ENCODE measurements at regions not wholly inside any gene's neighbourhood (a gene's known extent, or its start where the extent isn't known, plus 50 kb on each side); places are given as distances from the start of the nearest gene placed in this dataset.
"Not testable (repeated sequence)": the region's sequence is repeated elsewhere in the genome, so short reads cannot be mapped to it uniquely, and the experiment has no call there.

DNA sequence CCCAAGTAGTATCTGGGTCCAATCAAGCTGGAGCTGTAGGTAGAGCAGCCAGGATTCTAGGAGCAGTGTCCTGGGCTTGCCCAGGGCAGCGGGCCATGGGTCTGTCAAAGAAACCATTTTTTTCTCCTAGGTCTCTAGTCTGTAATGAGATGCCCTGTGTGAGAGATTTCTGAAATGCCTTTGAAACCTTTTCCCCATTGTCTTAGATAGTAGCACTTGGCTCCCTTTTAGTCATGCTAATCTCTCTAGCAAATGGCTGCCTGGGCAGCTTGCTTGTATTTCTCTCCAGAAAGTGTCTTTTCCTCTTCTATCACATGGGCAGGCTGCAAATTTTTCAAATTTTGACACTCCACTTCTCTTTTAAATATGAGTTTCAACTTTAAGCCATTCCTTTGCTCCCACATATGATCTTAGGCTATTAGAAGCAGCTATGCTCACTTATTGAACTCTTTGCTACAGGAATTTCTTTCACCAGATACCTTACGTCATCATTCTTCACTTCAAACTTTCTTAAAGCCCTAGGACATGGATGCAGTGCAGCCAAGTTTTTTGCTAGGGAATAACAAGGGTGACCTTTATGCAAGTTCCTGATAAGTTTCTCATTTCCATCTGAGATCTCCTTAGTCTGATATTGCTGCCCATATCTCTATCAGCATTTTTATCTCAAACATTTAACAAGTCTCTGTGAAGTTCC lies 890.2 kb upstream of the VRK2 start:
- no peak for DNase-seq

DNA sequence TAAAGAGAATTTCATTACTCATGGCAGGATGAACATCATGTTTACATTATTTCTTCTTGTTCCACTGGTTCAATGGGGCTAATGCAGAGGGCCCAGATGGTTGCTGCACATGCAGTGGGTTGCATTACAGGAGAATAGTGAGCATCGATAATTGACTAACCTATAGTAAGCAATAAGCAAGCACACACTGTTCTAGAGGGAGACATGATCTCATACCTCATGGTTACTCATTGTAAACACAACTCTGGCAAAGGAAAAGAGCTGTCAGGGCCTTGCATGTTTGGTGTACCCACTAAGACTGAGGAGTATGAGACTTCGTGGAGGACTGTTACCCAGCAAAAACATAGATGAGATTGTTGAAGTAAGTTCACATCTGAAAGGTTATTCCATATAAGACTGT lies 885.6 kb upstream of the VRK2 start:
- DNase-seq, result no peak

DNA sequence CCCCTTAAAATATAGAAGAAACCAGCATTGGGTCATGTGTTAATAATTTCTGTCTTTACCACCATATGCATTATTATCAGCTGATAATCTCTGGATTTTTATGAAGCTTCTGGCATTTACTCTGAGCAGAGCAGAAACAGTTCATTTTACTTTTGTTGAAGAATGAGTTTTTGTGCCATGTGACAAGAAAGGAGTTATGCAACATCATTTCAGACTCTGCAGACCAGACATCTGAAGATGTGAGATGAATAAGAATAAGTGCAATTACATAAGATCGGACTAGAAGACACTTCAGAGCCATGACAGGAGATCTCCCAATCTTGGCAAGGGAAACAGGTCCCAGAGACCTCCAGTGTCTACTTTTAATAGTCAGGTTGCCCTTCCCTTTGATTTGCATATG lies 869.4 kb upstream of the VRK2 start:
- no peak for DNase-seq

DNA sequence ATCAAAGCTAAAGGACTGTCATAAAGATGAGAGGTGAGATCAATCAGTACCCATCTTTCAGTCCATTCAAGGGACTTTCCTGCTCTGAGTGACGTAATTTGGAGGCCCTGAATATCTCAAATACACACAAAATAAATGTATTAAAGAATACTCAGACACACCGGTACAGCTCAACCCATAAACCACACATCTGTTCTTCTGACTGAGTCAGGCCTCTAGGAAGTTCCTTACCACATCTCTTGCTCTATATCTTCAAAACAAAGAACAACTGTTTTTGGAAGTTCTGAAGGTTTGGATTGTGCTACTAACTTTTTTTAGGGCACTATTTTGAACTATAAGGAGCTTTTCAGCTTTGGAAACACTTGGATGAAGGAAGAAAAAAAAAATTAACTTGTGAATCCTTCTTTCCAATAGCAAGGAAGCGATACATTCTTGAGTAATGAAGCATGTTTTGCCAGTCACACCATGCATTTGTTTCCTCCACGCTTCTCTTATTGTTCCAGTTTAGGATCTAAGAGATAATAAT lies 866.5 kb upstream of the VRK2 start:
- no peak for DNase-seq

DNA sequence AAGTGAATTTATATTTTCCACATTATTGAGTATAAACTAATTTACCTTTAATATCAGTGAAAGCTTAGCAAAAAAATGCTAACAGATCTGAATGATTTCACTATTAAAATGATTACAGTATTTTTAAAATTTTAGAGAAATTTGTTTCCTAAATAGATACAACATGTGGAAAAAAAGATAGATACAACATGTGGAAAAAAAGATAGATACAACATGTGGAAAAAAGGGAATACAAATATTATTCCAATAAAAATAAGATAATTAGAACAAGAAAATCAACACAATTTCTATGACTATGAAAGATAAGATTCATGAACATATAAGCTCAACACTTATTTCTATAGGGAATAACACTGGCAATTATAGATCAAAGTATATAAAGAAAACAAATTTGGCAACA lies 865.9 kb upstream of the VRK2 start:
- DNase-seq, result no peak

DNA sequence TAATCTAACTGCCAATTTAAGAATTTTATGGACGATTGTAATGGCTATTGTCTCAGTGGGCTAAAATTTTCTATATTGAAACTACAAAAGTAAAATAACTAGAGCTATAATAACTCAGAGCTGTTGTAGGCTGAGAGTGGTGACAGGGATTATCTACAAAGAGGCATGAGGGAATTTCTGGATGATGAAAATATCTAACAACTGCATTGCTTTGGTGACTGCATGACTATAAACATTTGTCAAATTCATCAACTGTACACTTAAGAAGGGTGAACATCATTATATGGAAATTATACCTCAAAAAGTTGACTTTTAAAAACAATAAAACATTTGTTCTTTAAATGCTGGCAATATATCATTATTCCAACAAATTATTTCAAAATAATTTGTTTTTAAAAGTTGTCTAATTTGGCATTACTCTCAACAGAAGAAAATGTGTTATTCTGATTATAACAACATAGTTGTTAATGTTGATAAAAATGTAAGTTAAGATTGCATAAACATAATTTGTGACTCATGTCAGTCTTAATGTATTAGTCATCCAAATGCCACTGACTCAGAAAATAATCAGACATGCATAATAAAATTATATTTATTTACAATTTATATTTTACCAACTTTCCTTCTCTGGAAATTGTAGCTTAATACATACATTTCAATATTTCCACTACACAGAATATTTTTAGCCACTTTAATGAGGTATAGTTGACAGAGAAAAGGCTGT lies 865.1 kb upstream of the VRK2 start:
- no peak for DNase-seq

DNA sequence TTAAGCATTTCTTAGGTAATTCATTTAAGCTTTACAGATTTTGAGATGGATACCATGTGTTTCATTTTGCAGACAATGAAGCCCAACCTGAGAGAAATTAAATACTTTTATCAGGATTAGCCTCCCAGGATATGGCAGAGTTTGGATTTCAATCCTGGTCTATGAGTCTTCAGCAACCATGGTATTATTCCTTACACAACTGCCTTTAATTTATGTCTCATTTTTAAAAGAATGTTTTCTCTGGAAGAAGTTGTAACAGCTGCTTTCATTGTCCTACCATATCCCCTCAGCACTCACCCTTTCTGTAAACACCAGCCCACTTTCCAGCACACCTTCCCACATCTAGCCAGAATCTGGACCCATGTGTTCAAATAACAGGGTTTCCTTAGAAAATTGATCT lies 863.7 kb upstream of the VRK2 start:
- no peak for DNase-seq

DNA sequence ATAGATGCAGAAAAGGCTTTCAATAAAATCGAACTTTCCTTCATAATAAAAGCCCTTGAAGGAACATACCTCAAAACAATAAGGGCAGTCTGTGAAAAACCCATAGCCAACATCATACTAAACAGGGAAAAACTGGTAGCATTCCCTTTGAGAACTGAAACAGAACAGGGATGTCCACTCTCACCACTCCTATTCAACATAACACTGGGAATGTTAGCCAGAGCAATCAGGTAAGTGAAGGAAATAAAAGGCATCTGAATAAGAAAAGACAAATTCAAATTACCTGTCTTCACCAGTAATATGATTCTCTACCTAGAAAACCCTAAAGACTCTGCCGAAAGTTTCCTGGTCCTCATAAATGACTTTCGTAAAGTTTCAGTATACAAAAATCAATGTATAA lies 861.0 kb upstream of the VRK2 start:
- DNase-seq, result no peak

DNA sequence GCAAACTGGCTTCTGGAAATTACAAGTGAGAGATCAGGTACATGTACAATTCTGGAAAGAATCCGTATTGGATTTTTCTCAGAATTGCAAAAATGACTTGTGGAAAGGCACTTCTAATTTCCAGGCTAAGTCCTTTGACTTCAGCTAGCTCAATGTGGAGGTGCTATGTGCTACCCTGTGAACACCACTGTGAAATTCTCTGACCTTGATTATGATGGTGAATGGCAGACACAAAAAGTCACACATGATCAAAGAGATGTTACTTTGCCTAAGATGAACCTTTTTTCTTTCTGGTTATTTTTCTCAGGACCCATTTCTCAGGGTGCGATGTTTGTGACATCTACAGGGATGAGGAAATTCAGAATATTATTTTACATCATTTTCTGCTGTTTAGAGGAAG lies 856.6 kb upstream of the VRK2 start:
- no peak for DNase-seq

DNA sequence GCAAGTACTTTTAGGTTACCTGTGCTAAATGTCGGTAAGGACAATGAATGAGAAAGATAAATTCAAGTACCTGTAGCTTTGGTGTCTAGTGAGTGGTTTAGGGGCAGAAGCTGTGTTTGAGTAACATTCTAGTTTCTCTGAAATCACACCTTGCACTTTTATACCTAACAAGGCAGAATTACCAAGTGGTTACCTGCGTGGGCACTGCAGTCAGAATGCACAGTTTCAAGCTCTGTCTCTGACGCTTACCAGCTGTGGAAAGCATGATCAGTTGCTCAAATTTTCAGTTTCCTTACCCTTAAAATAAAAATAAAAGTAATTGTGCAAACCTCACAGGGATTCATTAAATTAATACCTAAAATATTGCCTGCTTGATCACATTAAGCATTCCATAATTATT lies 846.9 kb upstream of the VRK2 start:
- no peak for DNase-seq

DNA sequence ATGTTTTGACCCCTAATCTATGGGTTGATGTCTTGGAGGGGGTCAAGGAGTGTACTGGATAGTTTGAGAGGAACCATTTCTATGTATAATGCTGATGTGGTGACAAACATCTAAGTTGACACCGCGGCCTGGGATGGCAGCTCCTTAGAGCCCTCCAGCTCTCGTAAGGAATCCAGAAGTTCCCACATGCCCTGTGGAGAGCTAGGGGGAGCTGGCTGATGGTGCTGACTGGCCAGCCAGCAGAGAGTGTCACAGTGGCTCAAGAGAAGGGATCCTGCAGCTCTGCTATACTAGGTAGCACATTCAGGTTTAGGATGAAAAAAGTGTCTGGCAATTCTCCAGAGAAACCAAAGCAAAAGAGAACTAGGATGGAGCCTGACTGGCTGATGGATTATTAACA lies 842.2 kb upstream of the VRK2 start:
- no peak for DNase-seq

DNA sequence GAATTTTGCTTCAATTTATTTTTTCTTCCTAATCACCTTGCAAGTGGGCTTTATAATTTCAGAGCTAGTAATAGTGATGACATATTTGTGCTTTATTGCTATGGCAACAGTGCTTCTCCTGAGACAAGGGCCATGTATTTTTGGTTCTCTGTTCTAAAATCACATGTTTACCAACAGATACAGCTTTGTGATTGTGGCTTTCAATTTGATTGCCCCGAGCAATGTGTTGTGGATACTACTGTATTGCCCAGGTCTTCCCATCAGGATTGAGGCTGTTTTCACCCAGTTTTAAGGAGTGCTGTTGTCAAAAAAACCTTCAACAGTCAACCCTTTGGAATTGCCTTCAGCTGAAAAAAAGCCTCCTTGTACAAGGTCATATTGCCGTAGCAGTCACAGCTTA lies 841.4 kb upstream of the VRK2 start:
- no peak for DNase-seq

DNA sequence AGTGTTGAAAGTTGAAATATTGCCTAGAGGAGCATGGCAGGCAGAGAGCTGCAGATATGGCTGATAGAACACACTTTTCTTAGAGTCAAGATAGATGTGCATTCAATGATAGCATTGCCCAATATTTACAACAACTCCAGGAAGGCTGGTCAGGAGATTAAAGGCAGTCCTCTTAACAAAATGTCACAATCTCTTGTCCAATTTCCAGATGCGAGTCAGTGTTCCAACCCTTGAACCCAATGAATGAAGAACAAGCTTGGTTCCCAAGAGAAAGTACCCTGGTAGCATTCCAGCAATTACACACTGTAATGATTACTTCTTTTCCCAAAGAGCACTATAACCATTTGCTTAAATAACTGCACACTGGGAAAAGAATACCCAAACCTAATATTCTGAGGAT lies 839.4 kb upstream of the VRK2 start:
- DNase-seq, result no peak

DNA sequence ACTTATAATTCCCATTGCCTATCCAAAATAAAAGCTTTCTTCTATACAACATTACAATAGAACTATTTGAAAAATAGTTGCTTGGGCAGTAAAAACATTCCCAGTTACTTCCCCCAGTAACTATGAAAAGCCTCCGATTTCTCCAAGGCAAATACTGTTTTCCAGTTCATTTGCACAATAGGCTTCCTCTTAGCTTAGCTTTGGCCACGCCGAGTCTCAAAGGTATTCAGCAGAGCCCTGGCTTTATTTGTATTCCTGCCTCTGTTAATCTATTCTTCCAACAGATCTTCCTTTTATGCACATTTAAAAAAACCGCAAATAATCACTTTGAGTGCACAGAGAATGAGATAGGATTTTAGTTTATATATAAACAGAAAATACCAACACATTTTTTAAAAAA lies 836.8 kb upstream of the VRK2 start:
- no peak for DNase-seq

DNA sequence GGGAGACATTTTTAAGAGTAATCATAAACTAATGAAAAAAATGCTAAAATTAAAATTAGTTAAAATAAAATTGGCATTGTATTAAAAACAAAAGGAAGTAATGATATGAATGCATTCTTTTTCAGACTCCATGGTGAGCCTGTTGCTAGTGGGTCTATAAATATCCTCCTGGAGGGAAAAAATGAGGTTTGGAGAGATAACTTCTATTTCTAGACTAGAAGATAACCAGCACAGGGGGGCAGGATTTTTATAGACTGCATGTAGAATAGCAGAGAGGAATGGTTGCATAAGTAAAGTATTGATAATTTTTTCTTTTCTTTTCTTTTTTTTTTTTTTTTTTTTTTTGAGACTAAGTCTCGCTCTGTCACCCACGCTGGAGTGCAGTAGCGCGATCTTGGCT lies 835.8 kb upstream of the VRK2 start:
- DNase-seq, result no peak

DNA sequence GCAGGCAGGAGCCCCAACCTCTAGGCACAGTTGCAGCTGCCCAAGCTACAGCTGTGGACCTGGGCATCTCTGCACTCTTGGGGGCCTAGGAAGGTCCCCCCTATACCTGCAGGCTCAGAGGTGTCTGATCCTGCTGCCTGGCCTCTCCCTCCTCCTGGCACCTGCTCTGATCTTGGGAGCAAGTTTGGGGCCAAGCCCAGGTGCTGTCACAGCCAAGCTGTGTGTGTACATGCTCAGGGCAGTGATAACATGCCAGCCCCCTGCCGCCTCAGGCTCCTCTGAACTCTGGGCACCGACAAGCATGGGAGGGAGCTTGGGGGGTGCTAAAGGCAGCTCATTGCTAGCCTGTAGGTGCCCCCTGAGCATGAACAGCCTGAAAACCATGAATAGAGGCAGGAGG lies 829.6 kb upstream of the VRK2 start:
- no peak for DNase-seq

DNA sequence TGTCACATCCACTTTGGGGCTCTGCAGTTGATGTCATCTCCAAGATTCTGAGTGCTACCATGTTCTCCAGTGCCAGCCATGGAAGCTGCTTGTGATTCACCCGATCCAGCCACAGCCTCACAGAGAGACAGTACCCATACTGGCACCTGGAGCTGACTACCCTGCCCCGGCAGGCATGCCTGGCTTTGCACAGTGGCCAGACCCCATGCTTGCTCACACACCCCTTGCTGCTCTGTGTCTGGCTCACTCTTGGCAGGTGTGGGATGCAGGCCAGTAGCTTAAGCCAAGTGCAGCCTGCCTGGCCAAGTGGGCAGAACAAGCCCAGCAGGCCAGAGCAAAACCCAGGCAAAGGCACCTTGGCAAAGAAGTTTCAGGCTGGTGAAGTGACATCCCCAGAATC lies 828.4 kb upstream of the VRK2 start:
- no peak for DNase-seq

DNA sequence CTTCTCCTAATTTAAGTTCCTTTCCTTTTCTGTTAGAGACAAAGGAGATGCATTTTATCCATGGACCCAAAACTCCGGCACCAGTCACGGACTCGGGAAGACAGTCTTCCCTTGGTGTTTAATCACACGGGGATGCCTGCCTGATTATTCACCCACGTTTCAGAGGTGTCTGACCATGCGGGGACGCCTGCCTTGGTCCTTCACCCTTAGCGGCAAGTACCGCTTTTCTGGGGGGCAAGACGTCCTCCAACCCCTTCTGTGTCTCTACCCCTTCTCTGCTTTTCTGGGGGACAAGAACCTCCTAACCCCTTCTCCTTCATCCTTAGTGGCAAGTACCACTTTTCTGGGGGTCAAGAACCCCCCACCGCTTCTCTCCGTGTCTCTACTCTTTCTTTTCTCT lies 816.9 kb upstream of the VRK2 start:
- not testable (repeated sequence) for DNase-seq

DNA sequence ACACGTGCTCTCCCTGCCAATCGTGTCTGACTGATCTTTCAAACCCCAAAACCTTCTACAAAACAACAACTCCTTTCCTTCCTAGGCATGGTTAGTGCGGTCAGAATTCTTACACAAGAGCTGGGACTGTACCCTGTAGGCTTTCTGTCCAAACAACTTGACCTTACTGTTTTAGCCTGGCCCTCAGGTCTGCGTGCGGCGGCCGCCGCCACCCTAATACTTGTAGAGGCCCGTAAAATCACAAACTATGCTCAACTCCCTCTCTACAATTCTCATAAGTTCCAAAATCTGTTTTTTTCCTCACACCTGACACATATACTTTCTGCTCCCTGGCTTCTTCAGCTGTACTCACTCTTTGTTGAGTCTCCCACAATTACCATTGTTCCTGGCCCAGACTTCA lies 814.3 kb upstream of the VRK2 start:
- not testable (repeated sequence) for DNase-seq

DNA sequence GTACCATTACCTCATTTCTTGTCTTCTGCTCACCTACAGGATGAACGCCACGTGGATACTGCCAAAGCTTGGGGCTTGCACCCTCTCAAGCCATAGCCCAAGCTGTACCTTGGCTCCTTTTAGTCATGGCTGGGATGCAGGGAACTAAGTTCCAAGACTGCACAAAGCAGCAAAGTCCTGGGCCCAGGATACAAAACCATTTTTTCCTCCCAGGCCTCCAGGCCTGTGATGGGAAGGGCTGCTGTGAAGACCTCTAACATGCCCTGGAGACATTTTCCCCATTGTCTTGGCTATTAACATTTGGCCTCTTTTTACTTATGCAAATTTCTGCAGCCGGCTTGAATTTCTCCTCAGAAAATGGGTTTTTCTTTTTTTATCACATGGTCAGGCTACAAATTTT lies 795.1 kb upstream of the VRK2 start:
- DNase-seq, result not testable (repeated sequence)

DNA sequence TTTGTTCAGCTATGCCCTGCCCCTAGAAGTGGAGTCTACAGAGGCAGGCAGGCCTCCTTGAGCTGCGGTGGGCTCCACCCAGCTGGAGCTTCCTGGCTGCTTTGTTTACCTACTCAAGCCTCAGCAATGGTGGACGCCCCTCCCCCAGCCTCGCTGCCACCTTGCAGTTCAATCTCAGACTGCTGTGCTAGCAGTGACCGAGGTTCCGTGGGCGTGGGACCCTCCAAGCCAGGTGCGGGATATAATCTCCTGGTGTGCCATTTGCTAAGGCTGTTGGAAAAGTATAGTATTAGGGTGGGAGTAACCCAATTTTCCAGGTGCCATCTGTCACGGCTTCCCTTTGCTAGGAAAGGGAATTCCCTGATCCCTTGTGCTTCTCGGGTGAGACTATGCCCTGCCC lies 770.2 kb upstream of the VRK2 start:
- not testable (repeated sequence) for DNase-seq

DNA sequence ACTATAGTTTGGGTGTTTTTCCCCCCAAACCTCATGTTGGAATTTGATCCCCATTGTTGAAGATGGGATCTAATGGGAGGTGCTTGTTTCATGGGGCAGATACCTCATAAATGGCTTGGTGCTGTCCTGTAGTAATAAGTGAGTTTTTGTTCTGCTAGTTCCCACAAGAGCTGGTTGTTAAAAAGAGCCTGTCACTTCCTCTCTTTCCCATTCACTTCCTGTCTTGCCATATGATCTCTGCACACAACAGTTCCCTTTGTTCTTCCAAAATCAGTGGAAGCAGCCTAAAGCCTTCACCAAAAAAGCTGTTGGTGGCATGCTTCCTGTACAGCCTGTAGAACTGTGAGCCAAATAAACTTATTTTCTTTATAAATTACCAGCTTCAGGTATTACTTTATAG lies 768.2 kb upstream of the VRK2 start:
- DNase-seq, result no peak

DNA sequence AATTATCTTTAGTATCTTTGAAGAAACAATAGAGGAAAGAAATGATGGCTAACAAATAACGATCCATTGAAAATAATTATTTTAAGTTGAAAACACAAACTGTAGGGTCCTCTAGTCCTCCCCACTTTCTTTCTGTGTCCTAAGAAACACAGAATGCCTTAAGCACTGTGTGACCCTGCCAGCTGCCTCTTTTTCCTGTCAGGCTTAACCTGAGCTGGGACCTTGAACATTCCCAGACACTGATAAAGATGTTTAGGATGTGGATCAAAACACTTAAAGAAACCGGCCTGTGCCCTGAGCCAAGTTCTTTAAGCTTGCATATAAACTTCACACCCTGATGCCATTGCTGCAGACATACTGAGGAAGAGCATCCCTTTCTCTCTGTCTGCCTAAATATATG lies 755.4 kb upstream of the VRK2 start:
- no peak for DNase-seq

Data from hypothalamus (tissue), 51 donors.